Right atrium auricular region (tissue), 2 donors: ENCODE measurements at regions not wholly inside any gene's neighbourhood (a gene's known extent, or its start where the extent isn't known, plus 50 kb on each side); places are given as distances from the start of the nearest gene placed in this dataset.

Experiments used
- DNase-seq: peaks from one replicate; pipeline ENCODE4 v3.0.0-alpha.2; 2019; ENCODE audit warnings: low spot score
- H3K27ac ChIP-seq, 2 donors: fragments of 200-600 bp; sonication (generic); 1 replicate in 1 of 2; 2 replicates in 1 of 2; pipeline ENCODE4 v1.5.1; 2016 to 2019
- H3K27me3 ChIP-seq, 2 donors: fragments of 200-600 bp; sonication (generic); one replicate each; pipeline versions ENCODE4 v1.5.1 to v1.6.0; 2017 to 2019
- H3K36me3 ChIP-seq: fragments of 200-600 bp; sonication (generic); one replicate; pipeline ENCODE4 v1.5.1; 2016
- H3K4me1 ChIP-seq, 2 donors: fragments of 200-600 bp; sonication (generic); one replicate each; pipeline versions ENCODE4 v1.5.1 to v1.6.0; 2017 to 2019
- H3K4me3 ChIP-seq, 2 donors: fragments of 200-600 bp; sonication (generic); 1 replicate in 1 of 2; 2 replicates in 1 of 2; pipeline ENCODE4 v1.5.1; 2017 to 2019; ENCODE audit warnings: mild to moderate bottlenecking in 1 of 2, moderate library complexity in 1 of 2
- H3K9me3 ChIP-seq, 2 donors: fragments of 200-600 bp; sonication (generic); one replicate each; pipeline ENCODE4 v1.5.1; 2019
- TF ChIP-seq, protein P1 (sequence below), 2 donors: fragments of 200-600 bp; sonication (generic); IDR thresholded peaks; one replicate each; pipeline ENCODE4 v1.5.1; 2019; ENCODE audit warnings: antibody characterized with exemption in 2 of 2

DNA sequence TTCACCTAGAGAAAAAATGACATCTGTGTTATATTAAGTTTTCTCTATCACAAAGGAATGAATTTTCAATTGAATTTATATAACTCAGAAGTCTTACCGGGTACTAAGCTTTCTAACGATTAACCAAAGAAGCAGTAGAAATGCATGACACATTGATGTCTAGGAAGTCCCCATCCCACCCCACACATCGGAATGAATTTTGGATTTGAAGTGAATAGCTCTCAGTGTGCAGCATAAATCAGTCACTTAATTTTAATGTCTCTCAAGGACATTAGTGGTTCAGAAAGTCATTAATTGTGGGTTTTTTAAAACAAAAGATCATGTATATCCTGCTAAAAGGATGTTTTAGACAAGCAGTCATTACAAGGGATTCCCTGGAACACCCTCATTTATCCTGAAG, 141.4 kb upstream of the PIEZO2 start:
- Histone ChIP-seq H3K27ac (no peak overlapping the region), H3K4me1 (no peaks in the 10 kb centered on the region), H3K27me3 (no peaks in the 10 kb centered on the region), H3K4me3 (no peak overlapping the region), H3K9me3 (no peaks in the 10 kb centered on the region), H3K36me3 (no peaks in the 10 kb centered on the region)
- TF ChIP-seq, protein P1, sequence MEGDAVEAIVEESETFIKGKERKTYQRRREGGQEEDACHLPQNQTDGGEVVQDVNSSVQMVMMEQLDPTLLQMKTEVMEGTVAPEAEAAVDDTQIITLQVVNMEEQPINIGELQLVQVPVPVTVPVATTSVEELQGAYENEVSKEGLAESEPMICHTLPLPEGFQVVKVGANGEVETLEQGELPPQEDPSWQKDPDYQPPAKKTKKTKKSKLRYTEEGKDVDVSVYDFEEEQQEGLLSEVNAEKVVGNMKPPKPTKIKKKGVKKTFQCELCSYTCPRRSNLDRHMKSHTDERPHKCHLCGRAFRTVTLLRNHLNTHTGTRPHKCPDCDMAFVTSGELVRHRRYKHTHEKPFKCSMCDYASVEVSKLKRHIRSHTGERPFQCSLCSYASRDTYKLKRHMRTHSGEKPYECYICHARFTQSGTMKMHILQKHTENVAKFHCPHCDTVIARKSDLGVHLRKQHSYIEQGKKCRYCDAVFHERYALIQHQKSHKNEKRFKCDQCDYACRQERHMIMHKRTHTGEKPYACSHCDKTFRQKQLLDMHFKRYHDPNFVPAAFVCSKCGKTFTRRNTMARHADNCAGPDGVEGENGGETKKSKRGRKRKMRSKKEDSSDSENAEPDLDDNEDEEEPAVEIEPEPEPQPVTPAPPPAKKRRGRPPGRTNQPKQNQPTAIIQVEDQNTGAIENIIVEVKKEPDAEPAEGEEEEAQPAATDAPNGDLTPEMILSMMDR (IDR thresholded peaks at IDR 0.05): no peak
- DNase-seq: no peak

DNA sequence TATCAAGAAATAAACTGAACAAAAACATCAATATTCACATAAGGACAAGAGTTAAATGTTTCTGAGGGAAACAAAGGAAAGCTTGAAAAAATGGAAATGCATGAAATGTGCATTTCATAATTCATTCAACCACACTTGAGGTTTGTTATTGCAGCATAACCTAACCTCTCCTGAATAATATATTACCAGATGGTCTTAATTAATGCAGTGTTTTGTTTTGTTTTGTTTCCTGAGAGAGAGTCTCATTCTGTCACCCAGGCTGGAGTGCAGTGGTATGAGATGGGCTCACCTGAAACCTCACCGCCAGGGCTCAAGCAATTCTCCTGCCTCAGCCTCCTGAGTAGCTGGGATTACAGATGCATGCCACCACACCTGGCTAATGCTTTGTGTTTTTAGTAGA, 139.9 kb upstream of the PIEZO2 start:
- H3K9me3 ChIP-seq: no peaks in the 10 kb centered on the region
- no peaks in the 10 kb centered on the region for H3K36me3 ChIP-seq
- no peak overlapping the region for H3K27ac ChIP-seq
- no peaks in the 10 kb centered on the region for H3K27me3 ChIP-seq
- no peak overlapping the region for H3K4me3 ChIP-seq
- TF ChIP-seq, protein P1 (IDR thresholded peaks at IDR 0.05): no peak
- DNase-seq: no peak
- H3K4me1 ChIP-seq: no peaks in the 10 kb centered on the region

DNA sequence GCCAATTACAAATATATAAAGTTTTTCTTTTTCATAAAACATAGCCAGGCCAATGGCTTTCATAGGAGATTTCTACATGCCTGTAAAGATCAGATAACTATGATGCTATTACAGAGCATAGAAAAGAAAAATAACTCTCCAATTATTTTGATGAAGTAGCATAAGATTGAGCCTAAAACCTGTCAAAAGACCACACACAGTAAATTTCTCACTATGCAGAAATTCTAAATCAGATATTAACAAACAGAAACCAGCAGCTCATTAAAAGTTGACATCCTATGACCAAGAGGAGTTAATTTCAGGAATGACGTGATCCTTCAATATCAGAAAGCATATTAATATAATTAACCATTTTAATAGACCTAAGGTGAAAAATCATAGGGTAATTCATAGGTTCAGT, 139.0 kb upstream of the PIEZO2 start:
- no peaks in the 10 kb centered on the region for H3K27me3 ChIP-seq
- H3K4me3 ChIP-seq: no peak overlapping the region
- no peaks in the 10 kb centered on the region for H3K9me3 ChIP-seq
- no peak overlapping the region for H3K27ac ChIP-seq
- TF ChIP-seq, protein P1 (IDR thresholded peaks at IDR 0.05): no peak
- H3K4me1 ChIP-seq: no peaks in the 10 kb centered on the region
- H3K36me3 ChIP-seq: no peaks in the 10 kb centered on the region
- no peak for DNase-seq

DNA sequence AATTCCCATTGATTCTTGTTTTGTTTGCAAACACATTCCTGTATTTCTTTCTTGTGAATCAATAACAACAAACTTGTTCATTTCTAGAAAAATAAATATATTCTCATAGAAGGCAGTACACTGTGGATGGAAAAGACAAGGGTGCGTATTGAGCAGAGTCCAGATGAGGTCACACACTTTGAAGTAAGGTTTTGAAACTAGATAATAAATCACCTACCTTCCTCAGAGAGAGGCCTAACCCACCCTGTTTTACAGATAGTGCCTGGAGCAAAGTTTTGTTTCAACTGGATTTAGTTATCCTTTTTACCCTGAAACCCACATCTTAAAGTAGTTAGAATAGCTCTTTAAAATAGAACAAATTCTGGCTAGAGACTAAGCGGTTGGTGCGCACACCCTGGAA, 137.1 kb upstream of the PIEZO2 start:
- DNase-seq: no peak
- Histone ChIP-seq H3K36me3 (no peaks in the 10 kb centered on the region), H3K27me3 (no peaks in the 10 kb centered on the region), H3K27ac (no peak overlapping the region), H3K4me3 (no peak overlapping the region), H3K4me1 (no peaks in the 10 kb centered on the region), H3K9me3 (no peaks in the 10 kb centered on the region)
- TF ChIP-seq, protein P1 (IDR thresholded peaks at IDR 0.05): no peak

DNA sequence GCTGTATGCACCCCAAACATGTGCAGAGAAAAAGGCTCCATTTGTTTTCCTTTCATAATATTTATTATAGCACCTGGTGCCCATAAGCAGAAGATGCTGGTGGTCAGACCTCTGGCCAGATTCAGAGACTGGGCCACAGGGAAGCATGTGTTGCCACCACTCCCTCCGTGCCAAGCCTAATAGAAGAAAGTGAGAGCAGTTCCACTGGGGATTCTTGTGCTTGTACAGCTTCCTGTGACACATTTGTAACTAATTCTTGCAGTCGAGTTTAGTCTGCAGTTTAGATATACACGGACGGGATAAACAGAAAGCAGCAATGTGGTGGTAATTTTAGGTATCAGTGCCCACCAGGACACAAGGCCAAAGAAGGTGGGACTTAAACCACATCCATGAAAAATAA, 135.4 kb upstream of the PIEZO2 start:
- Histone ChIP-seq H3K4me1 (no peaks in the 10 kb centered on the region), H3K36me3 (no peaks in the 10 kb centered on the region), H3K27ac (no peak overlapping the region), H3K4me3 (no peak overlapping the region), H3K9me3 (no peaks in the 10 kb centered on the region), H3K27me3 (no peaks in the 10 kb centered on the region)
- TF ChIP-seq, protein P1 (IDR thresholded peaks at IDR 0.05): no peak
- DNase-seq: no peak

DNA sequence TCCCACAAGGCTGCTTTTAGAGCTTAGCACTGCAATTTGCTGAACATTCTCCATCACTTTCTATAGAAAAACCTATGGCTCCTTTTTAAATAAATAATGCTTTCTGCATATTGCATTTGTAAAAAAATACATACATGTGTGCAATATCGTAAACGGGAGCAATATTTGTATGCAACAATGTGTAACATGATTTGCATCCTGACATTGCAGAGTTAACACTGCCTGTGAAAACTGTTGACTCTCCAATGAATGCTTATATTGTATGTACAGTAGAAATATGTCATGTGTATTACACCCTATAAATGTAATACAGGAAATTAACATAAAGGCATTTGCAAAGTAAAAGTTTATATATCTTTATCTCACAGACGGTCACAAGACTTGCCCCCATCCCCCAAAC, 135.0 kb upstream of the PIEZO2 start:
- H3K36me3 ChIP-seq: no peaks in the 10 kb centered on the region
- TF ChIP-seq, protein P1 (IDR thresholded peaks at IDR 0.05): no peak
- no peak overlapping the region for H3K27ac ChIP-seq
- H3K4me1 ChIP-seq: no peaks in the 10 kb centered on the region
- no peak overlapping the region for H3K4me3 ChIP-seq
- no peaks in the 10 kb centered on the region for H3K9me3 ChIP-seq
- H3K27me3 ChIP-seq: no peaks in the 10 kb centered on the region
- no peak for DNase-seq
